Esophagus squamous epithelium (tissue), 4 donors: ENCODE measurements at regions not wholly inside any gene's neighbourhood (a gene's known extent, or its start where the extent isn't known, plus 50 kb on each side); places are given as distances from the start of the nearest gene placed in this dataset.

ENCODE experiments used
- POLR2A ChIP-seq, 4 donors: fragments of 450-650 bp; IDR thresholded peaks; one replicate each; pipeline ENCODE4 v1.6.1; 2017; ENCODE audit warnings: antibody characterized with exemption in 4 of 4, mild to moderate bottlenecking in 4 of 4, moderate library complexity in 3 of 4
- TF ChIP-seq, protein P1 (sequence below), 6 experiments: fragments of 450-650 bp in 4 of 6; fragments of 200-600 bp in 2 of 6; sonication (generic) in 2 of 6; IDR thresholded peaks; one replicate each; pipeline ENCODE4 v1.5.1; 2016 to 2019; ENCODE audit warnings: antibody characterized with exemption in 6 of 6, mild to moderate bottlenecking in 4 of 6, moderate library complexity in 4 of 6

DNA sequence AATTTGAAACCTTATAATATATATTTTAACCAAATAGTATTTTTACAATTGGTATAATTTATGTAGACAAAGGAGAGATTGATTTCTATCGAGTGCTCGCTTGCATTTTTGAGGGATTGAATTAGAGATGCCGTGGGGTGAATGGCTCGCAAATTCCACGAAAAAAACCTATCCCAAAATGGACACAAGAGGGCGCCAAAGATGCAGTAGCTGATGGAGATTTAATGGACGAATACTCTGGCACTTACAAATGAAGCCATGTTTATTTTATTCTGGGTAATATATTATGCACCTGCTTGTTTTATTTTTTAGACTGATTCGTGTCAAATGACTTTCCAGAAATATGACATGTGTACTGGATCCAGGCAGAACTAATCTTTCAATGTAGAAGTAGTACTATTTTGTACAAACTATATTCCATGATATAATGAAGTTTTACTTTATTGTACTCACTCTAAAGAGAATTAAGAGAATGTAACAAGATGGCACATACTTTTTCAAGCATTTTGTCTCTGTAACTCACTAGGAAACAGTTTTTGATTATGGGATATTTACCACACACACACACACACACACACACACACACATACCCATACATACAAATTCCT, 505.4 kb downstream of the PLCL1 start:
- TF ChIP-seq, protein P1, sequence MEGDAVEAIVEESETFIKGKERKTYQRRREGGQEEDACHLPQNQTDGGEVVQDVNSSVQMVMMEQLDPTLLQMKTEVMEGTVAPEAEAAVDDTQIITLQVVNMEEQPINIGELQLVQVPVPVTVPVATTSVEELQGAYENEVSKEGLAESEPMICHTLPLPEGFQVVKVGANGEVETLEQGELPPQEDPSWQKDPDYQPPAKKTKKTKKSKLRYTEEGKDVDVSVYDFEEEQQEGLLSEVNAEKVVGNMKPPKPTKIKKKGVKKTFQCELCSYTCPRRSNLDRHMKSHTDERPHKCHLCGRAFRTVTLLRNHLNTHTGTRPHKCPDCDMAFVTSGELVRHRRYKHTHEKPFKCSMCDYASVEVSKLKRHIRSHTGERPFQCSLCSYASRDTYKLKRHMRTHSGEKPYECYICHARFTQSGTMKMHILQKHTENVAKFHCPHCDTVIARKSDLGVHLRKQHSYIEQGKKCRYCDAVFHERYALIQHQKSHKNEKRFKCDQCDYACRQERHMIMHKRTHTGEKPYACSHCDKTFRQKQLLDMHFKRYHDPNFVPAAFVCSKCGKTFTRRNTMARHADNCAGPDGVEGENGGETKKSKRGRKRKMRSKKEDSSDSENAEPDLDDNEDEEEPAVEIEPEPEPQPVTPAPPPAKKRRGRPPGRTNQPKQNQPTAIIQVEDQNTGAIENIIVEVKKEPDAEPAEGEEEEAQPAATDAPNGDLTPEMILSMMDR (IDR thresholded peaks at IDR 0.05) = peak; percentile 45 to 80 (median 60)
- no peak for TF ChIP-seq POLR2A (IDR thresholded peaks at IDR 0.05)
